Esophagus squamous epithelium (tissue), 5 donors: ENCODE measurements at regions not wholly inside any gene's neighbourhood (a gene's known extent, or its start where the extent isn't known, plus 50 kb on each side); places are given as distances from the start of the nearest gene placed in this dataset.

ENCODE experiments used
- DNase-seq: peaks from one replicate; lab custom pipeline; 2025; lab: John Stamatoyannopoulos, UW
- H3K27ac ChIP-seq, 4 donors: fragments of 200-600 bp; sonication (generic); one replicate each; pipeline ENCODE4 v1.5.1; 2016 to 2019; ENCODE audit warnings: mild to moderate bottlenecking in 1 of 4
- H3K27me3 ChIP-seq, 4 donors: fragments of 200-600 bp; sonication (generic); 1 replicate in 3 of 4; 2 replicates in 1 of 4; pipeline versions ENCODE4 v1.5.1 to v1.6.0; 2017 to 2021; ENCODE audit warnings: antibody characterized with exemption in 1 of 4
- H3K36me3 ChIP-seq, 3 donors: fragments of 200-600 bp; sonication (generic); one replicate each; pipeline ENCODE4 v1.5.1; 2016 to 2019
- H3K4me1 ChIP-seq, 3 donors: fragments of 200-600 bp; sonication (generic); one replicate each; pipeline ENCODE4 v1.5.1; 2017 to 2019
- H3K4me3 ChIP-seq, 4 donors: fragments of 200-600 bp; sonication (generic); 1 replicate in 3 of 4; 2 replicates in 1 of 4; pipeline ENCODE4 v1.5.1; 2016 to 2019; ENCODE audit warnings: mild to moderate bottlenecking in 2 of 4, moderate library complexity in 1 of 4
- H3K9me3 ChIP-seq, 3 donors: fragments of 200-600 bp; sonication (generic); one replicate each; pipeline ENCODE4 v1.5.1; 2016 to 2019
- CTCF ChIP-seq, 6 experiments: fragments of 450-650 bp in 4 of 6; fragments of 200-600 bp in 2 of 6; sonication (generic) in 2 of 6; IDR thresholded peaks; one replicate each; pipeline ENCODE4 v1.5.1; 2016 to 2019; ENCODE audit warnings: antibody characterized with exemption in 6 of 6, mild to moderate bottlenecking in 4 of 6, moderate library complexity in 4 of 6
- POLR2A ChIP-seq, 4 donors: fragments of 450-650 bp; IDR thresholded peaks; one replicate each; pipeline ENCODE4 v1.6.1; 2017; ENCODE audit warnings: antibody characterized with exemption in 4 of 4, mild to moderate bottlenecking in 4 of 4, moderate library complexity in 3 of 4
- WGBS, 2 donors: methylation state at CpG; one replicate each; pipeline ENCODE4 v1.1.5; 2018; 5-methylcytosine and 5-hydroxymethylcytosine counted together
- intact Hi-C: fragments of 100-400 bp; cut with DNase I; formaldehyde crosslinking; loops from one replicate; pipeline ENCODE4 v1.15.0; 2022
- donor health status: DM: yes; HTN: yes; CAD: no.

- no peak for DNase-seq
- Histone ChIP-seq H3K27ac (no peak overlapping the region), H3K4me3 (no peak overlapping the region), H3K9me3 (no peaks in the 10 kb centered on the region), H3K4me1 (no peaks in the 10 kb centered on the region), H3K27me3 (peaks cover 0 to 28% (median 0%) of the 10 kb centered on the region in 4 donors), H3K36me3 (no peaks in the 10 kb centered on the region)
- WGBS, 2 donors: 84% methylated on average over 4 of the region's 7 CpGs; no CpG with 5 or more reads in 1 of the 2 donors
- intact Hi-C loops: no loop called here
- TF ChIP-seq POLR2A (IDR thresholded peaks at IDR 0.05) (no peak), CTCF (IDR thresholded peaks at IDR 0.05) (no peak)
Observed at GRCh38 chr14:98716133-98716532, 555.9 kb downstream of the BCL11B start.

GRCh38 chr14:98721061-98721460, 550.9 kb downstream of the BCL11B start:
- WGBS, 2 donors: 72 to 77% methylated on average over 1 of the region's 1 CpG
- intact Hi-C loops: no loop called here

DNA sequence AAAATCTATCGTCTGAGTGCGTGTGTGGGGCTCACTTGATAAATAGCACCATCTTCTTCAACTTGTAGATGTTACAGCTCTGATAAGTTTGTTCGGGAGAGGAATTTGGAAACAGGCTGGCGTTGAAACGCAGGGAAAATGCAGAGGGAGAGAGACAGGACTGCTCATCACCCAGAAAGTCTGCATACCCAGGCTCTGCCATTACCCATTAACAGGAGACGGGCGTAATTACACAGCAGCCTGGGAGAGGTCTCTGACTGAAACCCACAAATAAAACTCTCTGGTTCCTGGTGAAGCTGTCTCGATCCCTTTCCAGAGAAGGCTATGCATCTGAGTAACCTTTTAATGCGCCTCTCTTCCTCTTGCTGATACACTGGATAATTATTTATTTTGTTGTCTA, 547.3 kb downstream of the BCL11B start:
- no peak for DNase-seq
- 84 to 87% methylated on average over 8 to 9 of the region's 9 CpGs for WGBS, 2 donors

More at GRCh38 chr14:98721061-98721460, 550.9 kb downstream of the BCL11B start:
- Histone ChIP-seq H3K4me1 (no peaks in the 10 kb centered on the region), H3K36me3 (no peaks in the 10 kb centered on the region), H3K27me3 (peaks cover 0 to 44% (median 0%) of the 10 kb centered on the region in 4 donors), H3K4me3 (no peak overlapping the region), H3K9me3 (no peaks in the 10 kb centered on the region), H3K27ac (no peak overlapping the region)
- DNase-seq: no peak
- no peak for TF ChIP-seq CTCF (IDR thresholded peaks at IDR 0.05)
- TF ChIP-seq POLR2A (IDR thresholded peaks at IDR 0.05): no peak

DNA sequence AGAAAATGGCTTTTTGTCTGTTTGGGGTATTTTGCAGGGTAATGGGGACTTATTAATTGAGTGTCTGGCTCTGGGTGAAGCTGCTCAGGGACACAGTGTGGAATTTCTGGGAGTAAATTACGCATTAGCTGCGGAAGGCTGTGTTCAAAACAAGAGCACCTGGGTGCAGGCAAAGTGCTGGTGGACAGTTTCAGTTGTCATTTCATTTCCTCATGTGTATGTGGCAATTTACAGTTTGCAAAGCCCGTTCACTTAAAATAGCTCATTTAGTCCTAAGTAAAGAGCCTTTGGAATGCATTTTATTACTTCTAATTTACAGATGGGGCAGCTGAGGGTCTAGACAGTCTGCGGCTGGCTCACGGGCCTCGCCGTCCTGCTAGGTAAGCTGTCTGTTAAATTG, 546.8 kb downstream of the BCL11B start:
- intact Hi-C loops: no loop called here
- Histone ChIP-seq H3K27me3 (peaks cover 0 to 64% (median 0%) of the 10 kb centered on the region in 4 donors), H3K9me3 (no peaks in the 10 kb centered on the region), H3K36me3 (no peaks in the 10 kb centered on the region), H3K27ac (no peak overlapping the region), H3K4me1 (no peaks in the 10 kb centered on the region), H3K4me3 (no peak overlapping the region)
- DNase-seq: no peak
- TF ChIP-seq POLR2A (IDR thresholded peaks at IDR 0.05) (no peak), CTCF (IDR thresholded peaks at IDR 0.05) (no peak)
- 76 to 88% methylated on average over 7 of the region's 7 CpGs for WGBS, 2 donors

More for the DNA sequence above, 547.3 kb downstream of the BCL11B start:
- intact Hi-C loops: no loop called here
- no peaks in the 10 kb centered on the region for H3K9me3 ChIP-seq
- H3K27me3 ChIP-seq: peaks cover 0 to 59% (median 0%) of the 10 kb centered on the region in 4 donors
- no peak overlapping the region for H3K4me3 ChIP-seq
- no peak overlapping the region for H3K27ac ChIP-seq
- no peaks in the 10 kb centered on the region for H3K36me3 ChIP-seq
- TF ChIP-seq POLR2A (IDR thresholded peaks at IDR 0.05) (no peak), CTCF (IDR thresholded peaks at IDR 0.05) (no peak)
- H3K4me1 ChIP-seq: no peaks in the 10 kb centered on the region

DNA sequence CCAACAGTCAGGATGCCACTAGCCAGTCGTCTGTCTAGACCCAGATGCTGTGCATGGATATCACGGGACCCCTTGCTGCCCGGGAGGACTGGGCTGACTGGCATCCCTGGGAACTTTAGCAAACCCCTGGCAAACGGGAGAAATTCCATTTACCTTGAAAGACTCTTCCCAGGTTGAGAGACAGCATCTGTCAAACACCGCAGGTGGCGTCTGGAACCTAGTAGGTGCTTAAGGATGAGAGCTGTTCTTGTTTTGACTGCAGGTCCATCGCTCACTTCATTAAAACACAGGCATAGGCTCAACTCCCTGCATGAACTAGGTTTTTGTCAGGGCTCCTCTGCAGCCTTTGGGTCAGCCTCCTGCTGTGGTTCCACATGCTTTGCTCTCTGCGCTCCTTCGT, 546.3 kb downstream of the BCL11B start:
- Histone ChIP-seq H3K27ac (no peak overlapping the region), H3K27me3 (peaks cover 0 to 68% (median 0%) of the 10 kb centered on the region in 4 donors), H3K4me1 (no peaks in the 10 kb centered on the region), H3K4me3 (no peak overlapping the region), H3K9me3 (no peaks in the 10 kb centered on the region), H3K36me3 (no peaks in the 10 kb centered on the region)
- DNase-seq: no peak
- WGBS, 2 donors: 83 to 84% methylated on average over 7 to 9 of the region's 9 CpGs
- intact Hi-C loops: no loop called here
- no peak for TF ChIP-seq POLR2A (IDR thresholded peaks at IDR 0.05)
- TF ChIP-seq CTCF (IDR thresholded peaks at IDR 0.05): no peak
